ENCODE measurements at regions not wholly inside any gene's neighbourhood (a gene's known extent, or its start where the extent isn't known, plus 50 kb on each side); places are given as distances from the start of the nearest gene placed in this dataset.
A peak's percentile ranks its signal among the peaks of the same experiment; 100 is the strongest.

GRCh38 chr10:130910848-130911247 lies 400.7 kb downstream of the TCERG1L start:
- intact Hi-C loops (cut with DNase I), result no loop called here
- FAIRE-seq (no peak), DNase-seq (no peak)
- Histone ChIP-seq H3K9ac (ENCODE audit: low read length in 3 of 3) (no peak overlapping the region), H3K36me3 (ENCODE audit: control insufficient read depth in 2 of 3, insufficient read depth in 3 of 3, low read length in 3 of 3) (no peaks in the 10 kb centered on the region), H3K4me1 (ENCODE audit: control insufficient read depth in 2 of 3, insufficient read depth in 2 of 3, low read depth in 1 of 3, low read length in 3 of 3) (no peaks in the 10 kb centered on the region), H3K27ac (ENCODE audit: low read depth in 2 of 2, low read length in 2 of 2) (no peak overlapping the region), H3K27me3 (ENCODE audit: control insufficient read depth, insufficient read depth, low read length) (no peaks in the 10 kb centered on the region), H3K4me3 (ENCODE audit: low read length in 3 of 3) (no peak overlapping the region), H3K9me3 (ENCODE audit: control insufficient read depth in 2 of 3, insufficient read depth in 1 of 3, low read length in 3 of 3) (peaks cover 0 to 3% (median 0%) of the 10 kb centered on the region in 3 donors)
- TF ChIP-seq CTCF (IDR thresholded peaks at IDR 0.05; ENCODE audit: borderline replicate concordance, extremely low read depth, insufficient read depth), result no peak

- TF ChIP-seq CTCF (IDR thresholded peaks at IDR 0.05; ENCODE audit: borderline replicate concordance, extremely low read depth, insufficient read depth), result no peak
- no peaks in the 10 kb centered on the region for H3K27me3 ChIP-seq (ENCODE audit: control insufficient read depth, insufficient read depth, low read length)
- intact Hi-C loops (cut with DNase I), result no loop called here
- H3K36me3 ChIP-seq (ENCODE audit: control insufficient read depth in 2 of 3, insufficient read depth in 3 of 3, low read length in 3 of 3), result no peaks in the 10 kb centered on the region
- H3K9me3 ChIP-seq (ENCODE audit: control insufficient read depth in 2 of 3, insufficient read depth in 1 of 3, low read length in 3 of 3), result peaks cover 0 to 5% (median 0%) of the 10 kb centered on the region in 3 donors
- no peak overlapping the region for H3K4me3 ChIP-seq (ENCODE audit: low read length in 3 of 3)
- FAIRE-seq, result no peak
- H3K9ac ChIP-seq (ENCODE audit: low read length in 3 of 3), result no peak overlapping the region
- no peak overlapping the region for H3K27ac ChIP-seq (ENCODE audit: low read depth in 2 of 2, low read length in 2 of 2)
- peak in 1 of 5 donors; percentile 15 for DNase-seq
- no peaks in the 10 kb centered on the region for H3K4me1 ChIP-seq (ENCODE audit: control insufficient read depth in 2 of 3, insufficient read depth in 2 of 3, low read depth in 1 of 3, low read length in 3 of 3)
Observed at GRCh38 chr10:130913844-130914243, 397.7 kb downstream of the TCERG1L start.

- Histone ChIP-seq H3K27me3 (ENCODE audit: control insufficient read depth, insufficient read depth, low read length) (no peaks in the 10 kb centered on the region), H3K4me3 (ENCODE audit: low read length in 3 of 3) (no peak overlapping the region), H3K27ac (ENCODE audit: low read depth in 2 of 2, low read length in 2 of 2) (no peak overlapping the region), H3K4me1 (ENCODE audit: control insufficient read depth in 2 of 3, insufficient read depth in 2 of 3, low read depth in 1 of 3, low read length in 3 of 3) (no peaks in the 10 kb centered on the region), H3K9me3 (ENCODE audit: control insufficient read depth in 2 of 3, insufficient read depth in 1 of 3, low read length in 3 of 3) (peaks cover 0 to 5% (median 0%) of the 10 kb centered on the region in 3 donors), H3K36me3 (ENCODE audit: control insufficient read depth in 2 of 3, insufficient read depth in 3 of 3, low read length in 3 of 3) (no peaks in the 10 kb centered on the region), H3K9ac (ENCODE audit: low read length in 3 of 3) (no peak overlapping the region)
- TF ChIP-seq CTCF (IDR thresholded peaks at IDR 0.05; ENCODE audit: borderline replicate concordance, extremely low read depth, insufficient read depth), result no peak
- intact Hi-C loops (cut with DNase I), result no loop called here
- FAIRE-seq, result no peak
- DNase-seq, result peak in 1 of 5 donors; percentile 3
Observed at GRCh38 chr10:130914367-130914766, 397.2 kb downstream of the TCERG1L start.

GRCh38 chr10:130915065-130915464 lies 396.5 kb downstream of the TCERG1L start:
- Histone ChIP-seq H3K36me3 (ENCODE audit: control insufficient read depth in 2 of 3, insufficient read depth in 3 of 3, low read length in 3 of 3) (no peaks in the 10 kb centered on the region), H3K9ac (ENCODE audit: low read length in 3 of 3) (no peak overlapping the region), H3K27ac (ENCODE audit: low read depth in 2 of 2, low read length in 2 of 2) (no peak overlapping the region), H3K4me3 (ENCODE audit: low read length in 3 of 3) (no peak overlapping the region), H3K9me3 (ENCODE audit: control insufficient read depth in 2 of 3, insufficient read depth in 1 of 3, low read length in 3 of 3) (peaks cover 0 to 5% (median 0%) of the 10 kb centered on the region in 3 donors), H3K4me1 (ENCODE audit: control insufficient read depth in 2 of 3, insufficient read depth in 2 of 3, low read depth in 1 of 3, low read length in 3 of 3) (no peaks in the 10 kb centered on the region), H3K27me3 (ENCODE audit: control insufficient read depth, insufficient read depth, low read length) (no peaks in the 10 kb centered on the region)
- DNase-seq (no peak), FAIRE-seq (no peak)
- intact Hi-C loops (cut with DNase I), result no loop called here
- no peak for TF ChIP-seq CTCF (IDR thresholded peaks at IDR 0.05; ENCODE audit: borderline replicate concordance, extremely low read depth, insufficient read depth)
